GM18858 (cell line): ENCODE measurements at regions not wholly inside any gene's neighbourhood (a gene's known extent, or its start where the extent isn't known, plus 50 kb on each side); places are given as distances from the start of the nearest gene placed in this dataset.

Experiments used
- ATAC-seq: cut with Tn5 transposase; IDR thresholded peaks from one replicate; pipeline ENCODE4 v1.9.1; 2021; ENCODE audit not compliant: unreplicated experiment

GRCh38 chr3:124563376-124563775 lies 166.9 kb upstream of the UMPS start:
- ATAC-seq: no peak

- no peak for ATAC-seq
These were observed 165.2 kb upstream of the UMPS start for GRCh38 chr3:124565013-124565412.

DNA sequence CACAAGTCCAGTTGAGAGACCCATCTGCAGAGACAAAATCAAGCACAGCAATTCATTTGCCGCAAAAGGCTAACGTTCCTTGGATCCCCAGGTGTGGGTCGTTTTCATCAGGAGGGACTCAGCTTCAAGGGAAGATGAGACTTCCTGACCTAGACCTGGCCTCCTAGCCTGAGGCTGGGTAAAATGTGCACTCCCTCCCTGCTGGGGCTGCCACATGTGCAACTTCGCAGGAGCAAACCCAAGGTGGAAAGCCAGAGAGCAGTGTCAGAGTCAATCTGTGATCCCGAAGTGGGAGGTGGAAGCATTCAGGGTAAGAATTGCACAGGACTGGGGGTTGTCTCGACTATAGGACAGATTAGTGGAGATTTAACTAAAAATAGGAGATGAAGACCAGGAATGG lies 164.7 kb upstream of the UMPS start:
- no peak for ATAC-seq

DNA sequence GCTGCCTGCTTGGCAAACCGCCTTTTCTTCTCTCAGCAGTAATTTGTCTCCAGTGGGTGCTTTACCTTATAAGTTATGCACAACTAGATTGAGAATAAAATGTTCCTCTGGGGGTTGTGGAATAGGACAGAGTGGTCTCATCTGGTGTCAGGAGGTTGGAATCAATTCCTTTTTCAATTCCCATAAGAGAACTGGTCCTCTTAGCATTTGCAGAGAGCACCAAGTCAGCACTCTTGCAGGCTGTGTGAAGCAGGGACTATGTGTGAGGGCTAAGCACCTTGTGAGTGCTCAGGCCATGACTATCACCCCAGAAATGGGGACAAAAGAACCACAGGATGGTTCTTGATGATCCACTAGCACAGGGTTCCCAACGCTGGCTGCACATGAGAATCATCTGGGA lies 163.6 kb upstream of the UMPS start:
- ATAC-seq: no peak

- ATAC-seq: no peak
These were observed 163.1 kb upstream of the UMPS start for GRCh38 chr3:124567179-124567578.

DNA sequence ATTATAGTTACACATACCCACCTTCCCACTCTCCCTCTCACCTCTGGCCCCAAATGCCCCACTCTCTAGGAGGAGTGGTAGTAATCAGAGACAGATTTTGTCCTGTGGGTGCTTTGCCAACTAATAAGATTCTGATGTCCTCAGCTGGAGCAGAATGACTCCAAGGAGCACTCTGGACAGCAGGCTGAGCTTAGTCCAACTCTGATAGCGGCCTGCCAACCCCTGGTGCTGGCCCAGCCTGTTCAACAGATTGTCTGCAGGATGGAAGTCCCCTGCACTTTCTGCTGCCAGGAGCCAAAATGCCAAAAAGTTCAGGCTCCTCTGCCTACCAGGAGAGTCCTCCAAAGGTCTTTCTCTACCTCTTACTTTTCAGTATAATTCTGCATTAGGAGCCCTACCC lies 160.5 kb upstream of the UMPS start:
- ATAC-seq: no peak

- no peak for ATAC-seq
These were observed 160.0 kb upstream of the UMPS start for GRCh38 chr3:124570232-124570631.

DNA sequence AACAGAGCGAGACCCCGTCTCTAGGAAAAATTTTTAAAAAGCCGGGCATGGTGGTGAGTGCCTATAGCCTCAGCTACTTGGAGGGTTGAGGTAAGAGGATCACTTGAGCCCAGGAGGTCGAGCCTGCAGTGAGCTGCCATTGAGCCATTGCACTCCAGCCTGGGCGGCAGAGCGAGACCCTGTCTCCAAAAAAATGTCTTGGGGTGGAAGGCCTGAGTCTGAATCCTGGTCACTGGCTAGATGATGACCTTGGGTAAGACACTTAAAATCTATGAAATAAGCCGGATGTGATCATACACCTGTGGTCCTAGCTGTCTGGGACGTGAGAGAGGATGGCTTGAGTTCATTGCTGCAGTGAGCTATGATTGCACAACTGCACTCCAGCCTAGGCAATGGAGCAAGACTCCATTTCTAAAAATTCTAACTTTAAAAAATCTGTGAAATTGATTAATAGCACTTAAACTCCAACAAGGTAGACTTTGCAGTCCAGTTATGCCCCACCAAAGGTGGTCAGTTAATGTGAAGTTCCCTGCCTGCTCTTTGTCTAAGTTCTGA lies 157.3 kb upstream of the UMPS start:
- no peak for ATAC-seq

DNA sequence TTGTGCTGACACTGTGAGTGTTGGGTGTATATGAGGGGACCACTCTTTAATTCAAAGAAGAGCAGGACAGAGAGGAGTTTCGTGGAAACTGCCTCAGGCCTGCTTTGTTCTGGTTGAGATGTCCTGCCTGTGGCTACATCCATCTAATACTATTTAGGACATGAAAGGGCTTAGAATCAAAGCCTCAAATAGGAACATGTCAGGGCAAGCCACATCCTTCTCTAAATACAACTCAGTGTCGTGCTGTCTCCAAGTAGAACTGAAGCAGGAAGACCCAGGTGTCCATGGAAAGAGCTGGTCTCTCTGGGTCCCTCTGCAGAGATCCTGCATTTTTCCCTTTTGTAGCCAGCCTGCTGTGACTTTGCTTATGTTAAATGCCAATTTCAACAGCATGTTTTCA lies 156.2 kb upstream of the UMPS start:
- no peak for ATAC-seq

GRCh38 chr3:124576565-124577493 lies 153.4 kb upstream of the UMPS start:
- peak; percentile 58 for ATAC-seq

- ATAC-seq: peak; percentile 45
These were observed 152.6 kb upstream of the UMPS start for GRCh38 chr3:124577494-124578167.

DNA sequence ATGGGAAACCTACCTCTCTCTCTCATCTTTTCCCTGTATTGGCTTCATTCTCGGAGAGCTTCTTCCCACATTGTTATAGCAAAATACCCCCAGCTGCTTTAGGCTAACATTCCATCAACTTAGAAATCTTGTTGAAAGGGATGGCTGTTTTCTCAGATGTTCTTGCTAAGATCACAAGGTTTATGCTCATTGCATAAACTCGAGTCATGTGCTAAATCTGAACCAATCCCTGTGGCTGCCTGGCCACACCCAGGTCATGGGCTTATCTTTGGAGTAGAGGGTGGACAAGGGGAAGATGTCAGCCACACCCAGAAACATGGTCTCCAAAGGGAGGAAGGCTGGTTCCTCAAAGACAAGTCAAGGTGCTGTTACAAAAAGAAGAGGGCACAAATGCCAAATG lies 150.6 kb upstream of the UMPS start:
- no peak for ATAC-seq

GRCh38 chr3:124582196-124582595 lies 148.1 kb upstream of the UMPS start:
- no peak for ATAC-seq

DNA sequence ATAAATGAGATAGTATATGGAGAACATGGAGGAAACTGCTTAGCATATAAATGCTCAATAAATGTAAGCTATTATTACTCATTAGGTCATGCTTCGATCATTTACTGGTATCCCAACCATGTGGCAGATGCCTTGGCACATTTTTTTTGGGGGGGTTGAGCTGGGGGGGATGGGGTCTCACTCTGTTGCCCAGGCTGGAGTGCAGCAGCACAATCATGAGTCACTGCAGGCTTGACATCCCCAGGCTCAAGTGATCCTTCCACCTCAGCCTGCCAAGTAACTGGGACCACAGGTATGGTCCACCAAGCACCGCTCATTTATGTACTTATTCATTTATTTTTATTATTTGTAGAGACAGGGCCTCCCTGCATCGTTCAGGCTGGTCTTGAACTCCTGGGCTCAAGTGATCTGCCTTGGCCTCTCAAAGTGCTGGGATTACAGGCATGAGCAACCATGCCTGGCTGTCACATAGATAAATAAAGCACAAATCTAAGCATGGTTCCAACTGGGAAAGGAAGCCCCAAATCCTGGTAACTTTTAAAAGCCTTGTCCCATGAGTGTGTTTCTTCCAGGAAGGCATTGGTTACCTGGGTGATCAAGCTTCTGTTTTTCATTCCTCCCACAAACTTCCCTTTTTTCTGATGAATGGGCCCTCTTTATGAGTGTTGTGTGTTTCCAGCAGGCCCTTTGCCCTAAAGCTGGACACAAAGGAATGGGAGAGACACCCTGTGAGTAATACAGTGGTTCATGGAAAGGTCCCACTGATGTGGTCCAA lies 147.4 kb upstream of the UMPS start:
- ATAC-seq: no peak

DNA sequence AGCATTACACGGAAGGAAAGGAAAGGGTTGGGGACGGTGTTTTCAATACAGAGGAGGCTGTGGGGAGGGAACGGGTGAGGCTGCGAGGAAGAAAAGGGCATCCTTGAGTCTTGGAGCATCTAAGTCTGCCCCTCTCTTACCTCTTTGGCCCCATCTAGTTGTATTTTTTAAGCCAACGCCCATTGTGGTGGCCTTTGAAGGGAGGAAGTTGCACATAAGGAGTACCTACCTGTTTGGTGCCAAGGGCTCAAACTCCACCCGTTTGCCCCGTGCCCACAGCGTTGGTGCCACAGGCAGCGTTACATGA lies 146.1 kb upstream of the UMPS start:
- ATAC-seq: no peak

GRCh38 chr3:124584552-124585391 lies 145.5 kb upstream of the UMPS start:
- ATAC-seq: no peak

GRCh38 chr3:124586126-124587052 lies 143.9 kb upstream of the UMPS start:
- ATAC-seq: no peak

- no peak for ATAC-seq
These were observed 143.2 kb upstream of the UMPS start for GRCh38 chr3:124587053-124587408.

GRCh38 chr3:124588036-124588435 lies 142.2 kb upstream of the UMPS start:
- ATAC-seq: no peak

DNA sequence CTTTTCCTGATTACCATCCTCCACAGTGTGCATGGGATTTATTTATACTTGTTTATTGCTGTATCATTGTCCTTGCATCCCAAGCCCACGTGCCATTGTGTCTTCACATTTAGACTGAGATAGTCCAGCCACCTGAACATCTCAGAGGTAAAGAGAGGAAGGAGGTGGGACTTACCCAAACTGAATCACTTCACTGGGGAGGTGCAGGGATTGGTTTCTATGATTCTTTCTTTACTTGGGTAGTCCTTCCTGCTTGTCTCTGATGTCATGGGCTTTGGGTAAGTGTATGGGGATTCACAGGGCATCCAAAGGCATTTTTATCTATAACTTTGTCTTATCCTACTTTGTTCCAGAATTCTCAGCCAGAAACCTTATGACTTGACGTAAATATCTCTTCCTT lies 141.5 kb upstream of the UMPS start:
- no peak for ATAC-seq
